ENCODE measurements at regions not wholly inside any gene's neighbourhood (a gene's known extent, or its start where the extent isn't known, plus 50 kb on each side); places are given as distances from the start of the nearest gene placed in this dataset.

DNA sequence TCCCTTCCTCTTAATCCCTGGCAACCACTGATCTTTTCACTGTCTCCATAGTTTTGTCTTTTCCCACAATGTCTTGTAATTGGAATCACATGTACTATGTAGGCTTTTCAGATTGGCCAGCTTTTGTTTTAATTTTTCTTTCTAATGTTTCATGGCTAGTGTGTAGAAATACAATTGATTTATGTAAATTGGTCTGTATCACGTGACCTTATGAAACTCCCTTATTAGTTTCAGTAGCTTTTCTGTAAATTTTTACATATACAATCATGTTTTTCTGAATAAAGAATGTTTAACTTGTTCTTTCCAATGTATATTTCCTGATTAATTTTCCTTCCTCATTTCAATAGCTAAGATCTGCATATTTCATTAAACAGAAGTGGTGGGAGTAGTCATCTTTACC lies 319.3 kb downstream of the MDFIC start:
- no peak for DNase-seq
- no peak for TF ChIP-seq POLR2A (IDR thresholded peaks at IDR 0.05)
- TF ChIP-seq, protein P1, sequence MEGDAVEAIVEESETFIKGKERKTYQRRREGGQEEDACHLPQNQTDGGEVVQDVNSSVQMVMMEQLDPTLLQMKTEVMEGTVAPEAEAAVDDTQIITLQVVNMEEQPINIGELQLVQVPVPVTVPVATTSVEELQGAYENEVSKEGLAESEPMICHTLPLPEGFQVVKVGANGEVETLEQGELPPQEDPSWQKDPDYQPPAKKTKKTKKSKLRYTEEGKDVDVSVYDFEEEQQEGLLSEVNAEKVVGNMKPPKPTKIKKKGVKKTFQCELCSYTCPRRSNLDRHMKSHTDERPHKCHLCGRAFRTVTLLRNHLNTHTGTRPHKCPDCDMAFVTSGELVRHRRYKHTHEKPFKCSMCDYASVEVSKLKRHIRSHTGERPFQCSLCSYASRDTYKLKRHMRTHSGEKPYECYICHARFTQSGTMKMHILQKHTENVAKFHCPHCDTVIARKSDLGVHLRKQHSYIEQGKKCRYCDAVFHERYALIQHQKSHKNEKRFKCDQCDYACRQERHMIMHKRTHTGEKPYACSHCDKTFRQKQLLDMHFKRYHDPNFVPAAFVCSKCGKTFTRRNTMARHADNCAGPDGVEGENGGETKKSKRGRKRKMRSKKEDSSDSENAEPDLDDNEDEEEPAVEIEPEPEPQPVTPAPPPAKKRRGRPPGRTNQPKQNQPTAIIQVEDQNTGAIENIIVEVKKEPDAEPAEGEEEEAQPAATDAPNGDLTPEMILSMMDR (IDR thresholded peaks at IDR 0.05): no peak
- Histone ChIP-seq H3K4me1 (no peaks in the 10 kb centered on the region), H3K4me3 (replicated peaks in 1 of 3) (no peak overlapping the region), H3K36me3 (no peaks in the 10 kb centered on the region), H3K9me3 (no peaks in the 10 kb centered on the region), H3K27me3 (no peaks in the 10 kb centered on the region), H3K27ac (no peak overlapping the region)
- 84 to 97% methylated on average over 1 of the region's 1 CpG for WGBS, 2 donors
- intact Hi-C loops (cut with DNase I): no loop called here

DNA sequence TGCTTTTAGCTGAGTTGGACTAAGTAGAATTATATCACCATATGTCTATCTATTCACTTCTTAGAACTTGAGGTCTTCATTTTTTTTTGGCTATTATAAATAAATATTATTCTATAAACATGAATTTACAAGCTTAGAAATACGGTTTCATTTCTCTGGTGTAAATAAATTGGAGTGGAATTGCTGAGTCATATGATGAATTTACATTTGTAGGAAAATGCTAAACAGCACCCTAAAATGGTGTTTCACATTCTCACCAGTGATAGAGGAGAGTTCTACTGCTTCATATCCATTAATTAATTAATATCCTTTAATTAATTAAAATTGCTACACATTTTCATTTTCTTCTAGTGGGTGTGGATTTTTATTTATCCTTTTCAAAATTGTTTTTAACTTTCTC lies 318.3 kb downstream of the MDFIC start:
- Histone ChIP-seq H3K4me1 (no peaks in the 10 kb centered on the region), H3K36me3 (no peaks in the 10 kb centered on the region), H3K27ac (no peak overlapping the region), H3K4me3 (replicated peaks in 1 of 3) (no peak overlapping the region), H3K9me3 (no peaks in the 10 kb centered on the region), H3K27me3 (no peaks in the 10 kb centered on the region)
- no peak for DNase-seq
- WGBS, 2 donors: 86 to 87% methylated on average over 1 of the region's 1 CpG
- TF ChIP-seq, protein P1 (IDR thresholded peaks at IDR 0.05): no peak
- no peak for TF ChIP-seq POLR2A (IDR thresholded peaks at IDR 0.05)
- intact Hi-C loops (cut with DNase I): no loop called here

DNA sequence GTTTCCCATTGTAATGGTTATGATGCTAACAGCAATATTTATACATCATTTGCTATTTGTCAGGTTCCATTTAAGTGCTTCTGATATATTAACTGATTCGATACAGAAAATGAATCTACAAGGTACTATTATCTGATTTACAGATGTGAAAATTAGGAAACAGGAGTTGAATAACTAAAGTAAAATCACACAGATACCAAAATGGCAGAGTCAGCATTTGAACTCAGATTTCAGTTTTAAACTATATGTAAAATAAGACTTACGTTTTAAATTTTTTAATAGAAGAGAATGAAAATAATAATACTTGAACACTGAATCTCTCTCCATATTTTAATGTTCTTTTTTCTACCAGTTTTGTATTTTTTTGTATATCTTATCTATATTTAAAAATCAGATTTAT lies 313.2 kb downstream of the MDFIC start:
- no peaks in the 10 kb centered on the region for H3K27me3 ChIP-seq
- no peak for TF ChIP-seq POLR2A (IDR thresholded peaks at IDR 0.05)
- TF ChIP-seq, protein P1 (IDR thresholded peaks at IDR 0.05): no peak
- whole genome bisulfite sequencing, 2 donors: 95 to 96% methylated on average over 2 of the region's 2 CpGs
- H3K36me3 ChIP-seq: no peaks in the 10 kb centered on the region
- no peak overlapping the region for H3K4me3 ChIP-seq (replicated peaks in 1 of 3)
- DNase-seq: no peak
- no peak overlapping the region for H3K27ac ChIP-seq
- intact Hi-C loops (cut with DNase I): no loop called here
- H3K4me1 ChIP-seq: no peaks in the 10 kb centered on the region
- H3K9me3 ChIP-seq: no peaks in the 10 kb centered on the region

DNA sequence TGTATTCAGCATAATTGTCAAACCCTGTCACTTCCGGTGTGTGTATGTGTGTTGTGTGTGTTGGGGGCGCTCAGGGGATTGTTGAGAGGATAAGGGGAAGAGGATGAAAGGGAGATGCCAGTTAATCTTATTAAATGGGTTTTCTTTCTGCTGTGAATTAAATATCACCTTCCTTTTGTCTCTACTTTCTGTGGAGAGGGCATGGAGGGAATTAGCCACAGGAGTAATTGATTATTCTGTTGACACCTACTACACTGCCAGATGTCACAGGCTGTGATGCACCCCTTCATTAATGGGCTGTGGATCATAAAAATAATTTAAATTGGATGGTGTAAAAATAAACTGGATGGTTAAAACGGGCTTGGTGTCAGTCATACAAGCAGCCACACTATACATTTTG lies 311.9 kb downstream of the MDFIC start:
- WGBS, 2 donors: 94 to 95% methylated on average over 3 of the region's 3 CpGs
- no peak overlapping the region for H3K27ac ChIP-seq
- H3K4me3 ChIP-seq (replicated peaks in 1 of 3): no peak overlapping the region
- no peak for DNase-seq
- H3K4me1 ChIP-seq: no peaks in the 10 kb centered on the region
- H3K9me3 ChIP-seq: no peaks in the 10 kb centered on the region
- H3K36me3 ChIP-seq: no peaks in the 10 kb centered on the region
- no peak for TF ChIP-seq POLR2A (IDR thresholded peaks at IDR 0.05)
- TF ChIP-seq, protein P1 (IDR thresholded peaks at IDR 0.05): no peak
- intact Hi-C loops (cut with DNase I): no loop called here
- H3K27me3 ChIP-seq: no peaks in the 10 kb centered on the region

DNA sequence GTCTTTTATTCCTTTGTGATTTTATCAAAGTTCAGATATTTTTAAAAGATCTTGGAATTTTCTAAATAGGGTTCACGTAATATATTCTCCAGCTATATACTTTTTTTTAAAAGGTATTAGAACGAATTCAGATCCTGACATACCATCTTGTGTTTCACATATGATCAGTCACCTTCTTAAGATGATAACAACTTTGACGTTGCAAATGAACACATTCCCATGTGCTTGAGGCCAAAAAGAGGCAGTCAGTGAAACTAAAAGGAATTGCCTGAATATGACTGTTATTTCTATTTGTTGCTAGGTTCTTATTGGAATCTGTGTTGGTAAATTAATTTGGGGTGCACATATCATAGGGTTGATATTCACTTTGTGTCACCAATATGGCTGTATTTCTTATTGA lies 310.1 kb downstream of the MDFIC start:
- TF ChIP-seq, protein P1 (IDR thresholded peaks at IDR 0.05): no peak
- no peak for TF ChIP-seq POLR2A (IDR thresholded peaks at IDR 0.05)
- no peak overlapping the region for H3K27ac ChIP-seq
- WGBS, 2 donors: 82 to 88% methylated on average over 3 of the region's 3 CpGs
- H3K4me1 ChIP-seq: no peaks in the 10 kb centered on the region
- no peaks in the 10 kb centered on the region for H3K27me3 ChIP-seq
- H3K36me3 ChIP-seq: no peaks in the 10 kb centered on the region
- intact Hi-C loops (cut with DNase I): no loop called here
- no peak for DNase-seq
- H3K4me3 ChIP-seq (replicated peaks in 1 of 3): no peak overlapping the region
- H3K9me3 ChIP-seq: no peaks in the 10 kb centered on the region
